Suprapubic skin (tissue), 4 donors: ENCODE measurements at regions not wholly inside any gene's neighbourhood (a gene's known extent, or its start where the extent isn't known, plus 50 kb on each side); places are given as distances from the start of the nearest gene placed in this dataset.

ENCODE experiments used
- DNase-seq, 2 donors: peaks; one replicate each; pipeline ENCODE4 v3.0.0-alpha.2; 2019; ENCODE audit warnings: low spot score in 2 of 2
- H3K27ac ChIP-seq: fragments of 200-600 bp; sonication (generic); one replicate; pipeline ENCODE4 v1.5.1; 2019
- H3K27me3 ChIP-seq: fragments of 200-600 bp; sonication (generic); one replicate; pipeline ENCODE4 v1.5.1; 2019
- H3K36me3 ChIP-seq: fragments of 200-600 bp; sonication (generic); one replicate; pipeline ENCODE4 v1.5.1; 2019
- H3K4me1 ChIP-seq: fragments of 200-600 bp; sonication (generic); one replicate; pipeline ENCODE4 v1.5.1; 2019
- H3K4me3 ChIP-seq: fragments of 200-600 bp; sonication (generic); one replicate; pipeline ENCODE4 v1.5.1; 2019; ENCODE audit warnings: mild to moderate bottlenecking
- H3K9me3 ChIP-seq: fragments of 200-600 bp; sonication (generic); one replicate; pipeline ENCODE4 v1.5.1; 2019
- EP300 ChIP-seq: sonication (generic); formaldehyde crosslinking; IDR thresholded peaks from one replicate; pipeline ENCODE4 v1.6.1; 2017; ENCODE audit warnings: antibody characterized with exemption
- POLR2A ChIP-seq, 2 donors: fragments of 450-650 bp; IDR thresholded peaks; one replicate each; pipeline ENCODE4 v1.6.1; 2017; ENCODE audit warnings: antibody characterized with exemption in 2 of 2, mild to moderate bottlenecking in 2 of 2, moderate library complexity in 2 of 2
- POLR2AphosphoS5 ChIP-seq, 3 donors: sonication (generic); formaldehyde crosslinking; IDR thresholded peaks; one replicate each; pipeline ENCODE4 v1.6.1; 2017; ENCODE audit warnings: antibody characterized with exemption in 3 of 3
- WGBS: methylation state at CpG from one replicate; pipeline ENCODE4 v1.1.5; 2018; 5-methylcytosine and 5-hydroxymethylcytosine counted together
- TF ChIP-seq, protein P1 (sequence below), 2 donors: fragments of 200-600 bp in 1 of 2; fragments of 450-650 bp in 1 of 2; sonication (generic) in 1 of 2; IDR thresholded peaks; one replicate each; pipeline ENCODE4 v1.5.1; 2016 to 2019; ENCODE audit warnings: antibody characterized with exemption in 2 of 2, mild to moderate bottlenecking in 1 of 2, moderate library complexity in 1 of 2

DNA sequence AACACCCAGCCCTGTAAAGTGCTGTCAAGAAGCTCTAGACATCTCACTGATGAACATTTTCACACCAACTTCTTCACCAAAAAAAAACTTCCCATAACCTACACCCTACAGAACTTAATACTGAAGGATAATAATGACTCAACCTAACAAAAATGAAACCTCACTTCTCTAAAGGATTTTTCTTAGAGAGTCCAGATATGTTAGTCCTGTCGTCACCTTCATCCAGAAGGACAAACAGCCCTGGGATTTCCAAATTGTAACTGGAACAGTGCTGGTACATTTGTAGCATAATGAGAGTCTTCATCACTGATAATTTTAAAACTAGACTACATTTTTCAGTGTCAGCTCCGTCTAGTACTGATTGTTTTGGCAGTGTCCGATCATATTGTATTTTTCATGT, 528.6 kb upstream of the CELF2 start:
- TF ChIP-seq EP300 (no peak), POLR2AphosphoS5 (IDR thresholded peaks at IDR 0.05) (no peak), POLR2A (IDR thresholded peaks at IDR 0.05) (no peak)
- TF ChIP-seq, protein P1, sequence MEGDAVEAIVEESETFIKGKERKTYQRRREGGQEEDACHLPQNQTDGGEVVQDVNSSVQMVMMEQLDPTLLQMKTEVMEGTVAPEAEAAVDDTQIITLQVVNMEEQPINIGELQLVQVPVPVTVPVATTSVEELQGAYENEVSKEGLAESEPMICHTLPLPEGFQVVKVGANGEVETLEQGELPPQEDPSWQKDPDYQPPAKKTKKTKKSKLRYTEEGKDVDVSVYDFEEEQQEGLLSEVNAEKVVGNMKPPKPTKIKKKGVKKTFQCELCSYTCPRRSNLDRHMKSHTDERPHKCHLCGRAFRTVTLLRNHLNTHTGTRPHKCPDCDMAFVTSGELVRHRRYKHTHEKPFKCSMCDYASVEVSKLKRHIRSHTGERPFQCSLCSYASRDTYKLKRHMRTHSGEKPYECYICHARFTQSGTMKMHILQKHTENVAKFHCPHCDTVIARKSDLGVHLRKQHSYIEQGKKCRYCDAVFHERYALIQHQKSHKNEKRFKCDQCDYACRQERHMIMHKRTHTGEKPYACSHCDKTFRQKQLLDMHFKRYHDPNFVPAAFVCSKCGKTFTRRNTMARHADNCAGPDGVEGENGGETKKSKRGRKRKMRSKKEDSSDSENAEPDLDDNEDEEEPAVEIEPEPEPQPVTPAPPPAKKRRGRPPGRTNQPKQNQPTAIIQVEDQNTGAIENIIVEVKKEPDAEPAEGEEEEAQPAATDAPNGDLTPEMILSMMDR (IDR thresholded peaks at IDR 0.05), result no peak
- DNase-seq, result no peak
- H3K36me3 ChIP-seq, result no peaks in the 10 kb centered on the region
- H3K27ac ChIP-seq, result no peak overlapping the region
- H3K4me1 ChIP-seq, result no peaks in the 10 kb centered on the region
- H3K4me3 ChIP-seq, result no peak overlapping the region
- no peaks in the 10 kb centered on the region for H3K27me3 ChIP-seq
- no peaks in the 10 kb centered on the region for H3K9me3 ChIP-seq
- 92% methylated on average over 3 of the region's 3 CpGs for WGBS

DNA sequence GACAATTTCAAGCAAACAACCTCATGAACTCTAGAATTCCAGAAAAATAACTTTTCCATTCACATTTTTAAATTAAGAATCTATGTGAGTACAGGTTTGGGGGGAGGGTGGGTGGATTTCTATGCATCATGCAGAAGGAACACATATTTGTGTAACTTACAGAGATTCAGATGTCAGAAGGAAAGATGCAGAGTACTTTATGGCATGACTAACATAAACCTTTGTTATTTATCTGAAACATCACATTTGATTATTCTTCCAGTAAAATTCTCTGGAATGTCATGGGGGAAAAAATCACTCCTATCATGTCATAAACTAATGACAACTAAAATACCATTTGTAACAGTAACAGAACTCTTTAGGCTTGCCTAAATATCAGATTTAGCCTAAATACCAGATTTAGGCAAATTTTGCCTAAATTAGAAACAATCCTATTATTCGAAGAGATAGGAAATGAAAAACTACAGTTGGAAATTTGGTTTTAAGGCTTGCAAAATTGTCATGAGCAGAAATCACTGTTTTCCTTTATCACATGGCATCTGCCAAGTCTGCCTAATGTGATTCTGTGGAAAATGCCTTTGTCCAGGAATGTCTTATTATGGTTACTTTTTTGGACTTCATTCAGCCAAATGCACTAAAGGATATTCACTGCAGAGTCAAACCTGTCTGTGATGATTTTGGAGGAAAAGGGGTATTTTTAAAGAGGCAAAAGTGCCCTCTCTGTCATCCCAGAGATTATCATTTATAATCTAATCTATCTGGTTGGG, 527.7 kb upstream of the CELF2 start:
- TF ChIP-seq EP300, result no peak
- TF ChIP-seq, protein P1 (IDR thresholded peaks at IDR 0.05), result no peak
- no peaks in the 10 kb centered on the region for H3K4me1 ChIP-seq
- no peak for DNase-seq
- no peaks in the 10 kb centered on the region for H3K36me3 ChIP-seq
- no peak overlapping the region for H3K4me3 ChIP-seq
- H3K27me3 ChIP-seq, result no peaks in the 10 kb centered on the region
- H3K27ac ChIP-seq, result no peak overlapping the region
- 94% methylated on average over 1 of the region's 1 CpG for WGBS
- no peaks in the 10 kb centered on the region for H3K9me3 ChIP-seq

DNA sequence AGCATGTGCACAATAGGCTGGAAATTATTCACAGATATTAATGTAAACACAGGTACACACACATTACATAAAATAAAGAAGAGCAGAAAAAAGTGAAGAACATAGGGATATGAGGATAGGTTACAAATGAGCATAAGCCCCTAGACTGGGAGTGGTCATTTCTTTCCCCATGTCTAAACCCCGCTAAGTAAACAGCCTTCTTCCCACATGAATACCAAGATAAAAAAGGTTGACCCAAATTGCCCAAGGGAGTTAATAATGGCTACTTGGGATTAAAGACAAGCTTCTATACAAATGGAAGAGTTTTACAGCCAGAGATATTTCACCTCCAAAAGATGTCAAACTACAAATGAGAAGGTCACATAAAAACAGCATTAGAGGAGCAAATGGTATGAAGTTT, 527.1 kb upstream of the CELF2 start:
- no peak overlapping the region for H3K27ac ChIP-seq
- H3K4me1 ChIP-seq, result no peaks in the 10 kb centered on the region
- 59% methylated on average over 1 of the region's 1 CpG for WGBS
- no peaks in the 10 kb centered on the region for H3K36me3 ChIP-seq
- no peak overlapping the region for H3K4me3 ChIP-seq
- no peak for DNase-seq
- TF ChIP-seq EP300 (no peak), POLR2AphosphoS5 (IDR thresholded peaks at IDR 0.05) (no peak), POLR2A (IDR thresholded peaks at IDR 0.05) (no peak)
- TF ChIP-seq, protein P1 (IDR thresholded peaks at IDR 0.05), result no peak
- H3K27me3 ChIP-seq, result no peaks in the 10 kb centered on the region
- no peaks in the 10 kb centered on the region for H3K9me3 ChIP-seq

DNA sequence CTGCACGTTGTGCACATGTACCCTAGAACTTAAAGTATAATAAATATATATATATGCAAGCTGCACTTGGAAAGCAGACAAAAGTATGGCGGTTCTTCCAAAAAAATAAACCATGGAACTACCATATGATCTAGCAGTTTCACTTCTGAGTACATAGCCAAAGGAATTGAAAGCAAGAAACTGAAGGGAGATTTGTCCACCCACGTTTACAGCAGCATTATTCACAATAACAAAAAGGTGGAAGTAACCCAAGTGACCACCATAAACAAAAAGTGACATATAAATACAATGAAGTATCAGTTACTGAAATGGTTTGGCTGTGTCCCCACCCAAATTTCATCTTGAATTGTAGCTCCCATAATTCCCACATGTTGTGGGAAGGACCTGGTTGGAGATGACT, 525.3 kb upstream of the CELF2 start:
- Histone ChIP-seq H3K27ac (no peak overlapping the region), H3K27me3 (no peaks in the 10 kb centered on the region), H3K4me1 (no peaks in the 10 kb centered on the region), H3K9me3 (no peaks in the 10 kb centered on the region), H3K4me3 (no peak overlapping the region), H3K36me3 (no peaks in the 10 kb centered on the region)
- no peak for TF ChIP-seq POLR2AphosphoS5 (IDR thresholded peaks at IDR 0.05)
- TF ChIP-seq EP300, result no peak
- TF ChIP-seq, protein P1 (IDR thresholded peaks at IDR 0.05), result no peak
- no peak for TF ChIP-seq POLR2A (IDR thresholded peaks at IDR 0.05)
- DNase-seq, result no peak
- WGBS, result 72% methylated on average over 3 of the region's 3 CpGs

DNA sequence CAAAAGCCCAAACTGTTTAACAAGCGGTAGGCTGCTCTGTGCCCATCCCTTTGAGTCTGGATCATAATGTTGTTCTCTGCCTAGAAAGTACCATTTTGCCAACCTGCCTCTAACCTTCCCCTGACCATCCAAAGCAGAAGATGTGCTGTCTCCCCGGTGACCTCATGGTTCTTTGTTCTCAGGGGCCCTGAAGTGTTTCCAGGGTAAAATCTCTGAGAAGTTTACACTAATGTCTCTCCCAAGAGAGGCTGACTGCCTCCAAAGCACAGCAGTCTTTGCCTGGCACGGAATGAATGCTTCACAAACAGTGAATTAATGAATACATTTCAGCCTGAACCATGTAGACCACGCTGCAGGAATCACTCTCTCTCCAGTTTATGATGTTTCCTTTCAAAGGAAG, 523.8 kb upstream of the CELF2 start:
- DNase-seq, result no peak
- 91% methylated on average over 4 of the region's 4 CpGs for WGBS
- Histone ChIP-seq H3K4me1 (no peaks in the 10 kb centered on the region), H3K36me3 (no peaks in the 10 kb centered on the region), H3K27me3 (no peaks in the 10 kb centered on the region), H3K4me3 (no peak overlapping the region), H3K27ac (no peak overlapping the region), H3K9me3 (no peaks in the 10 kb centered on the region)
- TF ChIP-seq EP300, result no peak

DNA sequence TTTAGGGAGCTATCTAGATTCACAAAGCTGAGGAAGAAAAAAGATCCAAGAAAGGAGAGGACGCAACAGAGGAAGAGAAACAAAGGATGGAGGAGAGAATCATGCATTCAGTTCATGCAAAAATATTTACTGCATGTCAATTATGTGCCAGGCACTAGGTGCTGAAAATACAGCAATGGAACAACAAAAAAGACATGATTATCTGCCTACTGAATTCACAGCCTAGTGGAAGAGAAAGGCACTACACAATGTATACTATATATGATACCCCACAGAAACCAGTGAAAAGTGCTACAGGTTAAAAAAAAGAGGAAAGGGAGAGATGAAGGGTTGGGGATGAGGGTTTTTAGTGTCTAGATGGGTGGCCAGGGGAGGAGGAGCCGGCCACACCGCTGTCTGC, 520.4 kb upstream of the CELF2 start:
- Histone ChIP-seq H3K27me3 (no peaks in the 10 kb centered on the region), H3K4me3 (no peak overlapping the region), H3K9me3 (no peaks in the 10 kb centered on the region), H3K4me1 (no peaks in the 10 kb centered on the region), H3K27ac (no peak overlapping the region), H3K36me3 (no peaks in the 10 kb centered on the region)
- TF ChIP-seq POLR2AphosphoS5 (IDR thresholded peaks at IDR 0.05), result no peak
- TF ChIP-seq POLR2A (IDR thresholded peaks at IDR 0.05), result no peak
- TF ChIP-seq EP300, result no peak
- TF ChIP-seq, protein P1 (IDR thresholded peaks at IDR 0.05), result no peak
- WGBS, result 96% methylated on average over 3 of the region's 3 CpGs
- DNase-seq, result no peak
